HFF-Myc (cell line): ENCODE measurements at regions not wholly inside any gene's neighbourhood (a gene's known extent, or its start where the extent isn't known, plus 50 kb on each side); places are given as distances from the start of the nearest gene placed in this dataset.
"Not testable (repeated sequence)": the region's sequence is repeated elsewhere in the genome, so short reads cannot be mapped to it uniquely, and the experiment has no call there.

Experiments
- DNase-seq: peaks from one replicate; pipeline ENCODE4 v3.0.0-alpha.2; 2011; ENCODE audit warnings: low read depth; ENCODE audit errors: extremely low read depth
- H3K4me3 ChIP-seq: replicated peaks from 2 replicates; pipeline ENCODE4 v1.5.1; 2011; ENCODE audit warnings: low read depth, mild to moderate bottlenecking, control low read depth, low read length
- TF ChIP-seq, protein P1 (sequence below): IDR thresholded peaks from 2 replicates; pipeline ENCODE4 v1.5.1; 2012; ENCODE audit warnings: mild to moderate bottlenecking, low read depth, low read length, control low read depth; ENCODE audit errors: missing control alignments

DNA sequence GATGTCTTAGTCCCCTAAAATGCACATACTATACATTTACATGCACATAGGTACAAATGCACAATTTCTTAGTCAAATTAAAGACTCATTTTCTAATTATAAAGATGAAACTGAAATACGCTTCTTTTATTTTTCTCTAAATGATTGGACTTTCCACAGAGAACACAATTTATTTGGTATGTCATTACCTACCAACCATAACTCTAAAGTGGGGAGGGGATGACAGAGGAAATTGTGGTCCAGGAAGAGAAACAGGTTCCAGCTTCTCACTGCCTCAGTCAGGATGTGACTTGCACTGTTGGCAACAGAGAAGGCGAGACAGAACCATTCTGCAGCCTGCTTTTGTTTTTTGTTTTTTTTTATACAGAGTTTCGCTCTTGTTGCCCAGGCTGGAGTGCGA lies 1189.2 kb downstream of the PLA2G4A start:
- H3K4me3 ChIP-seq, result no peak overlapping the region
- DNase-seq, result no peak
- TF ChIP-seq, protein P1, sequence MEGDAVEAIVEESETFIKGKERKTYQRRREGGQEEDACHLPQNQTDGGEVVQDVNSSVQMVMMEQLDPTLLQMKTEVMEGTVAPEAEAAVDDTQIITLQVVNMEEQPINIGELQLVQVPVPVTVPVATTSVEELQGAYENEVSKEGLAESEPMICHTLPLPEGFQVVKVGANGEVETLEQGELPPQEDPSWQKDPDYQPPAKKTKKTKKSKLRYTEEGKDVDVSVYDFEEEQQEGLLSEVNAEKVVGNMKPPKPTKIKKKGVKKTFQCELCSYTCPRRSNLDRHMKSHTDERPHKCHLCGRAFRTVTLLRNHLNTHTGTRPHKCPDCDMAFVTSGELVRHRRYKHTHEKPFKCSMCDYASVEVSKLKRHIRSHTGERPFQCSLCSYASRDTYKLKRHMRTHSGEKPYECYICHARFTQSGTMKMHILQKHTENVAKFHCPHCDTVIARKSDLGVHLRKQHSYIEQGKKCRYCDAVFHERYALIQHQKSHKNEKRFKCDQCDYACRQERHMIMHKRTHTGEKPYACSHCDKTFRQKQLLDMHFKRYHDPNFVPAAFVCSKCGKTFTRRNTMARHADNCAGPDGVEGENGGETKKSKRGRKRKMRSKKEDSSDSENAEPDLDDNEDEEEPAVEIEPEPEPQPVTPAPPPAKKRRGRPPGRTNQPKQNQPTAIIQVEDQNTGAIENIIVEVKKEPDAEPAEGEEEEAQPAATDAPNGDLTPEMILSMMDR, result no peak

DNA sequence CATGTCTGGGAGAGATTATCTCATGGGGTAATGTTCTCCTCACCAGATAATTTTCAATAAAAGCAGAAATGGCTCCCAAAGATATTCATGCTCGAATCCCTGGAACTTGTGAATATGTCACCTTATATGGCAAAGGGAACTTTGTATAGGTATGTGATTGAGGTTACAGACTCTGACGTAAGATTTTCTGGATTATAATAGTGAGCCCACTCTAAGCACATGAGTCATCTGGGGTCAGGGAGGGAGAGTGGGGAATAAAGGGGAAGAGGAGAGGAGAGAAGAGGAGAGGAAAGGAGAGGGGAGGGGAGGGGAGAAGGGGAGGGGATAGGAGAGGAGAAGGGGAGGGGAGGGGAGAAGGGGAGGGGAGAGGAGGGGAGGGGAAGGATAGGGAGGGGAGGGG lies 1193.9 kb downstream of the PLA2G4A start:
- TF ChIP-seq, protein P1, result no peak
- H3K4me3 ChIP-seq, result no peak overlapping the region
- no peak for DNase-seq

DNA sequence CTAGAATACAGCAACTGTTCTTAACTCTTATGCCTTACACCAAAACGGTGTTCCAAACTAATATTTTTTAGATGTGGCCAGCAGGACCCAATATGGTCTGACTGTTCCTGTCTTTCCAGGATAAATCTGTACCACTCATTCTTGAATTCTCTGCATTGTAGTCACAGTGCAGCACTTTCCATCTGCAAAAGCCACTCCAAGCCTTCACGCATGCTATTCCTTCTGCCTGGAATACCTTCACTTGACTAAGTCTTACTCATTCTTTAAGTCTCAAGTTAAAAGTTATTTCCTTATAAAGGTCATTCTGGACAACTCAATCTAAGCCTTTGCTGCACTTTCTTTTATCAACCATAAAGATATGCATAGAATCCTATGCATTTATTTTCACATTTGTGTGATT lies 1194.5 kb downstream of the PLA2G4A start:
- no peak for DNase-seq
- TF ChIP-seq, protein P1, result no peak
- H3K4me3 ChIP-seq, result no peak overlapping the region

DNA sequence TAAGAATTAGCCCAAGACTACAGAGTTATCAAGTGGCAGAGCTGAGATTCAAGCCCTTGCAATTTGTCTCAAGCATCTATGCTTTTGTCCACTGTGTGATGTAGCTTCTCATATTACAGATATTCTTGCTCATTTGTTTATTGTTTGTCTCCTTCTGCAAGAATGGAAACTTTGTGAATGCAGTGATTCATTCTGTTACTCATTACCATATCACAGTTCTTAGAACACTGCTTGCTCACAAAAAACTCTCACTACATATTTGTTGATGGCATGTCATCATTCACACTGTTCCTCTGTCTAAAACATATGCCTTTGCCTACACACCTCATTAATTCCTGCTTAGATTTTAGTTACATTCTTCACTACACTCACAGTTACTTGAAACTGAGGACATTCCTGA lies 1198.9 kb downstream of the PLA2G4A start:
- peak; percentile 41 for DNase-seq
- H3K4me3 ChIP-seq, result no peak overlapping the region
- TF ChIP-seq, protein P1, result no peak

DNA sequence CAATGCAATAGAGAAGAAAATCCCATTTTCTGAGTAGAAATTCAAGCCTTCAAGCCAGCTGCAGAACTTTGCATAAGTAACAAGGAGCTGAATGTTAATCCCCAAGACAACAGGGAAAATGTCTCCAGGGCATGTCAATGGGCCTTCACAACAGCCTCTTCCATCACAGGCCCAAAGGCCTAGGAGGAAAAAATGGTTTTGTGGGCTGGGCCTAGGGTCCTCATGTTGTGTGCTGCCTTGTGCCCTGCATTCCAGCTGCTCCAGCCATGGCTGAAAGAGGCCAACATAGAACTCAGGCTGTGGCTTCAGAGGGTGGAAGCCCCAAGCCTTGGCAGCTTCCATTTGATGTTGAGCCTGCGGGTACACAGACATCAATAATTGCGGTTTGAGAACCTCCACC lies 1208.8 kb downstream of the PLA2G4A start:
- not testable (repeated sequence) for DNase-seq, H3K4me3 ChIP-seq

DNA sequence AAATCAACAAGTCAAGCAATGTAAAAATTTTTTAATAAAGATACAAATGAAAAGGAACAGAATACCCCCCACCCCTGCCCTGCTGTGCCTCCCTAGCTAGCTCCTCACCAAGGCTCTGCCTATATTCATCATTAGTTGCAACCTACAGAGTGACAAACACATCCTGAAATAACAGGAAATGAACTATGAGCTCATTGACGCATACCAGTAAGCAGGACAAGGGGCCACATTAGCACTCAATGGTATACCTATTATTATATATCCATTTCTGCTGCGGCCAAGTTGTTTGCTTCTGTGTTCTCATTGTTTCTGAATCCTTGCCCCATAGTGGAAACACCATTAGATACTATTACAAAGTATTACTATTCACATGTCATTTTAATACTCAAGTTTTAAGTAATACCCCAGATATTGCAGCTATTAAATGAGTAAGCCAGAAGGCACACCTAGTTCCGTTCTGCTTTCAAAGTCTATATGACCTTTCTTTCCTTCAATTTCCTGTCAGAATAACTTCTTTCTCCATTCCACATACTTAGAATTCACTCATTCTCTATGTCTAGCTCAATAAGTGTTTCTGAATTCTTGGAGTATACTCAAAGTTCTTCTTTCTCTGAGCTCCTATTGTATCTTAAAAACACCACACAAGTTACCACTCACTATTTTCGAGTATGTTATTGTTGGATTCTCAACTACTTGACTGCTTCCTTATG lies 1214.9 kb downstream of the PLA2G4A start:
- TF ChIP-seq, protein P1, result no peak
- DNase-seq, result no peak
- H3K4me3 ChIP-seq, result no peak overlapping the region

DNA sequence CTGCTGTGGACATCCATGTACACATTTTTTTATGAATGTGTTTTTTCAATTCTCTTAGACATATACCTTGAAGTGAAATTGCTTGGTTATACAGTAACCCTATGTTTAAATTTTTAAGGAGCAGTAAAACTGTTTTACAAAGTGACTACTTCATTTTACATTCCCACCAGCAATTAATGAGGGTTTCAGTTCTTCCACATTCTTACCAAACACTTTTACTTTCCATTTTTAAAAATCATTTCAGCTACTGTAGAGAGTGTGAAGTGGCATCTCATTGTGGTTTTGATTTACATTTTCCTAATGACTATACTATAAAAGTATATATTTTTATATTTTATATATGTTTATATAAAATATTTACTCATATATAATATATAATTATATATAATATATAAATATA lies 1221.5 kb downstream of the PLA2G4A start:
- DNase-seq, result no peak
- TF ChIP-seq, protein P1, result no peak

More for the DNA sequence above, 1221.5 kb downstream of the PLA2G4A start:
- no peak overlapping the region for H3K4me3 ChIP-seq
